OCI-LY3 (cell line): ENCODE measurements at regions not wholly inside any gene's neighbourhood (a gene's known extent, or its start where the extent isn't known, plus 50 kb on each side); places are given as distances from the start of the nearest gene placed in this dataset.

Source experiments
- H2AFZ ChIP-seq: fragments of 200-600, 300-600 bp; shearing (Covaris generic); 2 replicates; pipeline ENCODE4 v1.6.0; 2014; ENCODE audit warnings: antibody characterized with exemption, low read depth, low read length
- H3K27ac ChIP-seq: fragments of 200-600, 300-600 bp; sonication (generic); 2 replicates; pipeline ENCODE4 v1.5.1; 2014; ENCODE audit warnings: mild to moderate bottlenecking, low read length, moderate library complexity, mixed read lengths
- H3K27me3 ChIP-seq: fragments of 200-600, 300-600 bp; sonication (generic); 2 replicates; pipeline ENCODE4 v1.6.1; 2014; ENCODE audit warnings: low read depth, low read length, mixed read lengths
- H3K36me3 ChIP-seq: fragments of 200-600, 300-600 bp; sonication (generic); replicated peaks from 2 replicates; pipeline ENCODE3; 2014; ENCODE audit warnings: low read depth, low read length, mixed read lengths
- H3K4me1 ChIP-seq: fragments of 300-600, 200-600 bp; sonication (generic); 2 replicates; pipeline ENCODE4 v1.6.1; 2014; ENCODE audit warnings: low read length, mixed read lengths
- H3K4me2 ChIP-seq: fragments of 200-600, 300-600 bp; sonication (generic); 2 replicates; pipeline ENCODE4 v1.6.1; 2014; ENCODE audit warnings: low read length, mixed read lengths
- H3K4me3 ChIP-seq: fragments of 300-600, 200-600 bp; sonication (generic); 2 replicates; pipeline ENCODE4 v1.5.1; 2014; ENCODE audit warnings: antibody characterized with exemption, mild to moderate bottlenecking, low read length, moderate library complexity
- H3K79me2 ChIP-seq: fragments of 300-600, 200-600 bp; shearing (Covaris generic); 2 replicates; pipeline ENCODE4 v1.6.1; 2014; ENCODE audit warnings: mild to moderate bottlenecking, low read length, mixed read lengths
- H3K9ac ChIP-seq: fragments of 300-600, 200-600 bp; shearing (Covaris generic); 2 replicates; pipeline ENCODE4 v1.6.0; 2014; ENCODE audit warnings: mild to moderate bottlenecking, low read length, moderate library complexity
- H3K9me3 ChIP-seq: fragments of 200-600, 300-600 bp; shearing (Covaris generic); 2 replicates; pipeline ENCODE4 v1.6.1; 2014; ENCODE audit warnings: low read length, mixed read lengths; ENCODE audit not compliant: insufficient read depth
- H4K20me1 ChIP-seq: fragments of 200-600, 300-600 bp; sonication (generic); 2 replicates; pipeline ENCODE4 v1.6.1; 2016; ENCODE audit warnings: low read length, mixed read lengths; ENCODE audit not compliant: insufficient read depth
- EZH2phosphoT487 ChIP-seq: fragments of 200-600 bp; shearing (Covaris generic); IDR thresholded peaks from 2 replicates; pipeline ENCODE4 v1.6.1; 2018; ENCODE audit warnings: antibody characterized with exemption, mixed run types, low read depth
- TF ChIP-seq, protein P1 (sequence below): fragments of 200-600, 300-600 bp; sonication (generic); IDR thresholded peaks from 2 replicates; pipeline ENCODE4 v1.5.1; 2014; ENCODE audit warnings: antibody characterized with exemption, low read length, low read depth

DNA sequence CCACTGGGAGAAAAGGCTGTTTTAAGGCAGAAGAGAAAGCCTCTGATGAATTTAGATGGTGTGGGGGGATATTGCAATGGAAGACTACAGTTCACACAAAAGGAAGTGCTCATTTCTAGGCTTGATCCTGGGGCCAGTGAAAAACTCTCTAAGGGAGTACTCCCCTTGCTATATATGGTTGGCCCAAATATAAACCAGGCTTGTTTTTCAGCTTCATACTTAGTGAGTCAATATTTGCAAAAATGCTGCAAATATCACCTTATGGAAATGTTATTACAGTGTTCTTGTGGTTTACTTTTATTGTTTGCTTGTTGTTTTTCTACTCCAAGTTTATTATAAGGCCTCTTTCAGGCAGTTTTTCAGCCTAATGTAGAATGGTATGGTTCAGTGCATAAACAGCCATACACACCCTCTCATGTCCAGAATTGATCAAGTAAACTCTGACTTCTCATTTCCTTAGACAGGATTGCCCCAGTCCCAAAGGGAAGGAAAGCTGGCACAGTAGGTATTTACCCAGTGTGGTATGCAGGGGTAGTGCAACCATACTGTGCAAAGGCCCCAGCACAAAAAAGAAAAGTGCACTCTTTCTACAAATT lies 115.1 kb downstream of the FEM1C start:
- no peaks in the 10 kb centered on the region for H3K79me2 ChIP-seq
- H3K4me3 ChIP-seq = no peak overlapping the region
- H3K9ac ChIP-seq = no peak overlapping the region
- no peaks in the 10 kb centered on the region for H3K4me1 ChIP-seq
- H3K36me3 ChIP-seq = no peaks in the 10 kb centered on the region
- H3K4me2 ChIP-seq = no peak overlapping the region
- H4K20me1 ChIP-seq = no peaks in the 10 kb centered on the region
- H3K27ac ChIP-seq = no peak overlapping the region
- no peaks in the 10 kb centered on the region for H3K9me3 ChIP-seq
- H2AFZ ChIP-seq = no peak overlapping the region
- TF ChIP-seq, protein P1, sequence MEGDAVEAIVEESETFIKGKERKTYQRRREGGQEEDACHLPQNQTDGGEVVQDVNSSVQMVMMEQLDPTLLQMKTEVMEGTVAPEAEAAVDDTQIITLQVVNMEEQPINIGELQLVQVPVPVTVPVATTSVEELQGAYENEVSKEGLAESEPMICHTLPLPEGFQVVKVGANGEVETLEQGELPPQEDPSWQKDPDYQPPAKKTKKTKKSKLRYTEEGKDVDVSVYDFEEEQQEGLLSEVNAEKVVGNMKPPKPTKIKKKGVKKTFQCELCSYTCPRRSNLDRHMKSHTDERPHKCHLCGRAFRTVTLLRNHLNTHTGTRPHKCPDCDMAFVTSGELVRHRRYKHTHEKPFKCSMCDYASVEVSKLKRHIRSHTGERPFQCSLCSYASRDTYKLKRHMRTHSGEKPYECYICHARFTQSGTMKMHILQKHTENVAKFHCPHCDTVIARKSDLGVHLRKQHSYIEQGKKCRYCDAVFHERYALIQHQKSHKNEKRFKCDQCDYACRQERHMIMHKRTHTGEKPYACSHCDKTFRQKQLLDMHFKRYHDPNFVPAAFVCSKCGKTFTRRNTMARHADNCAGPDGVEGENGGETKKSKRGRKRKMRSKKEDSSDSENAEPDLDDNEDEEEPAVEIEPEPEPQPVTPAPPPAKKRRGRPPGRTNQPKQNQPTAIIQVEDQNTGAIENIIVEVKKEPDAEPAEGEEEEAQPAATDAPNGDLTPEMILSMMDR = no peak
- no peak for TF ChIP-seq EZH2phosphoT487
- H3K27me3 ChIP-seq = no peaks in the 10 kb centered on the region

DNA sequence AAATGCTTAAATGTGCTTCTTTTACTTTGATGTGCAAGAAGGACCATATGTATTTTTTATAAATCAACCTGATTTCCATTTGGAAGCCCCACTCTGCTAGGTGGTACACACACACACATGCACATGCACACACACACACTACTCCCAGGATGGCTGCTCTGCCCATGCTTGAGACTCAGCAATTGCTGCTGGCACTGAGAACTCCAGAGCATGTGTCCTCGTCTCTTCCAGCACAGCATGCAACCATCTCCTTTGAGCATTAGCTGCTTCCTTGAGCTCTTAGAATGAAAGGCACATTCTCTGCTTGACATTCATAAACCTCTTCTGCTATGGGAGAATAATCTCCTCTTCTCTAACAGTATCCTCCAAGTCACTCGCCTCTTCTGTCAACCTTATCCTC lies 115.9 kb downstream of the FEM1C start:
- Histone ChIP-seq H4K20me1 (no peaks in the 10 kb centered on the region), H3K36me3 (no peaks in the 10 kb centered on the region), H3K4me2 (no peak overlapping the region), H3K9me3 (no peaks in the 10 kb centered on the region), H3K79me2 (no peaks in the 10 kb centered on the region), H2AFZ (no peak overlapping the region), H3K27ac (no peak overlapping the region), H3K4me3 (no peak overlapping the region), H3K9ac (no peak overlapping the region), H3K27me3 (no peaks in the 10 kb centered on the region), H3K4me1 (0 out of 2 replicates have a peak, but pooled peaks cover 5% of the 10 kb centered on the region)
- TF ChIP-seq, protein P1 = no peak
- TF ChIP-seq EZH2phosphoT487 = no peak

DNA sequence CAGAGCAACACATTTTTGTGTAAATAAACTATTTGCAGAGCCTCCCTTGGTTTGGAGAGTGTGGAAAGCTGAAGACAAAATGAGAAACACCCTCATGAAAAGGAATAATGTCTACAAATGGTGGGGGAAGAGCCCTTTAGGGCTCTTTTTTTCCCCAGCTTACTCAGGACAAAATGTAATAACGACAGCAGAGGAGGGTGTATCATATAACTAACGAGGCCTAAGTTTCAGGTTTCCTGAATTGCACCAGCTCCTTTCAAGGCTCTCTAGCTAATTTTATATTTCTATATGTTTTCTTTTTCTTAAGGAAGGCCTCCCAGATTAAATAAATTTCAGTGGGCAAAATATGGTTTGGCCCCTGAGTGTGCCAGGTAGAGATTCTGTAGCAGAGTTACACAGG lies 116.3 kb downstream of the FEM1C start:
- H3K4me2 ChIP-seq = no peak overlapping the region
- no peak overlapping the region for H3K27ac ChIP-seq
- H3K27me3 ChIP-seq = no peaks in the 10 kb centered on the region
- H3K4me1 ChIP-seq = 0 out of 2 replicates have a peak, but pooled peaks cover 6% of the 10 kb centered on the region
- no peak overlapping the region for H3K9ac ChIP-seq
- no peak overlapping the region for H2AFZ ChIP-seq
- H3K9me3 ChIP-seq = no peaks in the 10 kb centered on the region
- H3K4me3 ChIP-seq = no peak overlapping the region
- no peaks in the 10 kb centered on the region for H3K79me2 ChIP-seq
- H3K36me3 ChIP-seq = no peaks in the 10 kb centered on the region
- no peak for TF ChIP-seq EZH2phosphoT487
- TF ChIP-seq, protein P1 = no peak
- H4K20me1 ChIP-seq = no peaks in the 10 kb centered on the region

DNA sequence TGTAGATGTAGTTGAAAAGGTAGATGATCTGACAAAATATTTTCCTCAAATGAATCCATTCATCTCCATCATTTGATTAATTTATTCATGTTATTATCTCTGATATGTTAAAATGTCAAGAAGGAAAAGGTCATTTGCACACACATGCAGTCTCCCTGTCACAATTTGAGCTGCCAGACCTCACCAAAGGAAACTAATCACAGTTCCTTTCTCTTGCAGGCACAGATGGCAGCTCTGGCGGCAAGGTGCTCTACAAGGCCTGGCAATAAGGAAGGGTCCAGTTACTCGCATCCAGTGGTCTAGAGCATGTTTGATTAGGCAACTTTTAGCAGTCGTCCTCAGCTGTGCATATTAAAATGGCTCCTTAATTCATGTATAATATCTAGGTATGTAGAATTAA lies 120.1 kb downstream of the FEM1C start:
- no peaks in the 10 kb centered on the region for H3K79me2 ChIP-seq
- H3K4me1 ChIP-seq = peaks cover 16% of the 10 kb centered on the region
- H3K27ac ChIP-seq = no peak overlapping the region

More for the DNA sequence above, 120.1 kb downstream of the FEM1C start:
- H3K36me3 ChIP-seq = no peaks in the 10 kb centered on the region
- H3K27me3 ChIP-seq = no peaks in the 10 kb centered on the region
- H2AFZ ChIP-seq = no peak overlapping the region
- no peak overlapping the region for H3K4me3 ChIP-seq
- no peaks in the 10 kb centered on the region for H4K20me1 ChIP-seq
- no peaks in the 10 kb centered on the region for H3K9me3 ChIP-seq
- no peak overlapping the region for H3K4me2 ChIP-seq
- TF ChIP-seq, protein P1 = no peak
- no peak for TF ChIP-seq EZH2phosphoT487
- no peak overlapping the region for H3K9ac ChIP-seq
